Suprapubic skin (tissue), 4 donors: ENCODE measurements at regions not wholly inside any gene's neighbourhood (a gene's known extent, or its start where the extent isn't known, plus 50 kb on each side); places are given as distances from the start of the nearest gene placed in this dataset.

ENCODE experiments used
- DNase-seq, 2 donors: peaks; one replicate each; pipeline ENCODE4 v3.0.0-alpha.2; 2019; ENCODE audit warnings: low spot score in 2 of 2
- H3K27ac ChIP-seq: fragments of 200-600 bp; sonication (generic); one replicate; pipeline ENCODE4 v1.5.1; 2019
- H3K27me3 ChIP-seq: fragments of 200-600 bp; sonication (generic); one replicate; pipeline ENCODE4 v1.5.1; 2019
- H3K36me3 ChIP-seq: fragments of 200-600 bp; sonication (generic); one replicate; pipeline ENCODE4 v1.5.1; 2019
- H3K4me1 ChIP-seq: fragments of 200-600 bp; sonication (generic); one replicate; pipeline ENCODE4 v1.5.1; 2019
- H3K4me3 ChIP-seq: fragments of 200-600 bp; sonication (generic); one replicate; pipeline ENCODE4 v1.5.1; 2019; ENCODE audit warnings: mild to moderate bottlenecking
- H3K9me3 ChIP-seq: fragments of 200-600 bp; sonication (generic); one replicate; pipeline ENCODE4 v1.5.1; 2019
- CTCF ChIP-seq, 2 donors: fragments of 200-600 bp in 1 of 2; fragments of 450-650 bp in 1 of 2; sonication (generic) in 1 of 2; IDR thresholded peaks; one replicate each; pipeline ENCODE4 v1.5.1; 2016 to 2019; ENCODE audit warnings: antibody characterized with exemption in 2 of 2, mild to moderate bottlenecking in 1 of 2, moderate library complexity in 1 of 2
- EP300 ChIP-seq: sonication (generic); formaldehyde crosslinking; IDR thresholded peaks from one replicate; pipeline ENCODE4 v1.6.1; 2017; ENCODE audit warnings: antibody characterized with exemption
- POLR2A ChIP-seq, 2 donors: fragments of 450-650 bp; IDR thresholded peaks; one replicate each; pipeline ENCODE4 v1.6.1; 2017; ENCODE audit warnings: antibody characterized with exemption in 2 of 2, mild to moderate bottlenecking in 2 of 2, moderate library complexity in 2 of 2
- POLR2AphosphoS5 ChIP-seq, 3 donors: sonication (generic); formaldehyde crosslinking; IDR thresholded peaks; one replicate each; pipeline ENCODE4 v1.6.1; 2017; ENCODE audit warnings: antibody characterized with exemption in 3 of 3
- WGBS: methylation state at CpG from one replicate; pipeline ENCODE4 v1.1.5; 2018; 5-methylcytosine and 5-hydroxymethylcytosine counted together

GRCh38 chr1:79683420-79683819, 676.9 kb upstream of the ADGRL4 start:
- no peak for DNase-seq
- H3K4me1 ChIP-seq = no peaks in the 10 kb centered on the region
- H3K4me3 ChIP-seq = no peak overlapping the region
- H3K27me3 ChIP-seq = no peaks in the 10 kb centered on the region
- H3K27ac ChIP-seq = no peak overlapping the region
- no peaks in the 10 kb centered on the region for H3K9me3 ChIP-seq
- no peak for TF ChIP-seq POLR2A (IDR thresholded peaks at IDR 0.05)
- TF ChIP-seq POLR2AphosphoS5 (IDR thresholded peaks at IDR 0.05) = no peak
- no peak for TF ChIP-seq EP300
- no peak for TF ChIP-seq CTCF (IDR thresholded peaks at IDR 0.05)
- H3K36me3 ChIP-seq = no peaks in the 10 kb centered on the region

GRCh38 chr1:79682478-79682877, 675.9 kb upstream of the ADGRL4 start:
- DNase-seq = no peak
- TF ChIP-seq POLR2A (IDR thresholded peaks at IDR 0.05) (no peak), POLR2AphosphoS5 (IDR thresholded peaks at IDR 0.05) (no peak), CTCF (IDR thresholded peaks at IDR 0.05) (no peak), EP300 (no peak)
- Histone ChIP-seq H3K4me1 (no peaks in the 10 kb centered on the region), H3K27me3 (no peaks in the 10 kb centered on the region), H3K27ac (no peak overlapping the region), H3K36me3 (no peaks in the 10 kb centered on the region), H3K9me3 (no peaks in the 10 kb centered on the region), H3K4me3 (no peak overlapping the region)
- 85% methylated on average over 1 of the region's 1 CpG for whole genome bisulfite sequencing

- no peaks in the 10 kb centered on the region for H3K9me3 ChIP-seq
These were observed 674.9 kb upstream of the ADGRL4 start for GRCh38 chr1:79681382-79681781.

GRCh38 chr1:79679916-79680315, 673.4 kb upstream of the ADGRL4 start:
- no peak for TF ChIP-seq POLR2A (IDR thresholded peaks at IDR 0.05)
- TF ChIP-seq CTCF (IDR thresholded peaks at IDR 0.05) = no peak
- no peak for TF ChIP-seq EP300
- TF ChIP-seq POLR2AphosphoS5 (IDR thresholded peaks at IDR 0.05) = no peak
- H3K4me1 ChIP-seq = no peaks in the 10 kb centered on the region
- H3K4me3 ChIP-seq = no peak overlapping the region
- H3K9me3 ChIP-seq = no peaks in the 10 kb centered on the region
- DNase-seq = no peak
- no peak overlapping the region for H3K27ac ChIP-seq
- no peaks in the 10 kb centered on the region for H3K27me3 ChIP-seq
- no peaks in the 10 kb centered on the region for H3K36me3 ChIP-seq

More at GRCh38 chr1:79681382-79681781, 674.9 kb upstream of the ADGRL4 start:
- DNase-seq = no peak
- no peak for TF ChIP-seq CTCF (IDR thresholded peaks at IDR 0.05)
- Histone ChIP-seq H3K4me1 (no peaks in the 10 kb centered on the region), H3K4me3 (no peak overlapping the region), H3K27ac (no peak overlapping the region), H3K36me3 (no peaks in the 10 kb centered on the region), H3K27me3 (no peaks in the 10 kb centered on the region)

GRCh38 chr1:79667848-79668696, 661.5 kb upstream of the ADGRL4 start:
- 78% methylated on average over 3 of the region's 3 CpGs for whole genome bisulfite sequencing
- H3K4me1 ChIP-seq = no peaks in the 10 kb centered on the region
- H3K9me3 ChIP-seq = no peaks in the 10 kb centered on the region
- no peak overlapping the region for H3K4me3 ChIP-seq
- TF ChIP-seq EP300 (no peak), CTCF (IDR thresholded peaks at IDR 0.05) (no peak), POLR2A (IDR thresholded peaks at IDR 0.05) (no peak), POLR2AphosphoS5 (IDR thresholded peaks at IDR 0.05) (no peak)
- no peak for DNase-seq
- H3K27ac ChIP-seq = no peak overlapping the region
- no peaks in the 10 kb centered on the region for H3K36me3 ChIP-seq
- no peaks in the 10 kb centered on the region for H3K27me3 ChIP-seq
